ENCODE measurements at regions not wholly inside any gene's neighbourhood (a gene's known extent, or its start where the extent isn't known, plus 50 kb on each side); places are given as distances from the start of the nearest gene placed in this dataset.

DNA sequence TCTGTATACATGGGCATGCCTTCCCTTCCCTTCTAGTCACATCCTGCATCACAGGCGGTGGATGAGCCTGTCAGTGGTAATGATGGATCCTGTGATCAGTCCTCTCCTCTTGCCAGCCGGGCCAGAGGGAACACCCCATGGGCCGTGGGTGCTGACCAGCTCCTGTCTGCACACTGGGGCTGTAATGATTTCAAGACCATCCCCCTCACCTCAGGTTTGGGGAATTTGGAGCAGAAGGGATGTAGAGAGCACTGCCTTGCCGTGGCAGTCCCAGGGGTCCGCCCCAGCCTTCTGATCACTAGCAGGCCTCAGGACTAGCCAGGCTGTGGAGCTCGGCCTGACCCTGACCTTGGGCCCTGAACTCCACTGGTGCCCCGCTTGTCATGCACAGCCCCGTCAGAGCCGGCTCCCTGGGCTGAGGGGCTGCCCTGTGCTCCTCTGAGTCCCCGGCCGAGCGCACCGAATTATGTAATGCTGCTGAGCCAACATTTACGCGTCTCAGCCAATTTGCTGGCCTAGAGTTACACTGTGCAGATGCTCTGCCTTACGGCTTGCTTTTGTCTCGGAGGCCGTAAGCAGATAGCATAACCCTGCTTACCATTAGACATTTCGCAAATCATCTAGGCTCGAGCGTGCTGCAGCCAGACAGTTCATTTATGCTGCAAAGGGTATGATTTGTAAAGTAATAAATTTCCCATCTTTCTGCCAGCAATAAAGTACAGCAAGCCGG is 155.3 kb downstream of the MACROH2A1 start (continued):
- TF ChIP-seq, protein P1, sequence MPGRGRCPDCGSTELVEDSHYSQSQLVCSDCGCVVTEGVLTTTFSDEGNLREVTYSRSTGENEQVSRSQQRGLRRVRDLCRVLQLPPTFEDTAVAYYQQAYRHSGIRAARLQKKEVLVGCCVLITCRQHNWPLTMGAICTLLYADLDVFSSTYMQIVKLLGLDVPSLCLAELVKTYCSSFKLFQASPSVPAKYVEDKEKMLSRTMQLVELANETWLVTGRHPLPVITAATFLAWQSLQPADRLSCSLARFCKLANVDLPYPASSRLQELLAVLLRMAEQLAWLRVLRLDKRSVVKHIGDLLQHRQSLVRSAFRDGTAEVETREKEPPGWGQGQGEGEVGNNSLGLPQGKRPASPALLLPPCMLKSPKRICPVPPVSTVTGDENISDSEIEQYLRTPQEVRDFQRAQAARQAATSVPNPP (CRISPR knock-in tag; IDR thresholded peaks at IDR 0.05) = no peak
- TF ChIP-seq MLX (CRISPR knock-in tag; IDR thresholded peaks at IDR 0.05) = no peak
- TF ChIP-seq, protein P2, sequence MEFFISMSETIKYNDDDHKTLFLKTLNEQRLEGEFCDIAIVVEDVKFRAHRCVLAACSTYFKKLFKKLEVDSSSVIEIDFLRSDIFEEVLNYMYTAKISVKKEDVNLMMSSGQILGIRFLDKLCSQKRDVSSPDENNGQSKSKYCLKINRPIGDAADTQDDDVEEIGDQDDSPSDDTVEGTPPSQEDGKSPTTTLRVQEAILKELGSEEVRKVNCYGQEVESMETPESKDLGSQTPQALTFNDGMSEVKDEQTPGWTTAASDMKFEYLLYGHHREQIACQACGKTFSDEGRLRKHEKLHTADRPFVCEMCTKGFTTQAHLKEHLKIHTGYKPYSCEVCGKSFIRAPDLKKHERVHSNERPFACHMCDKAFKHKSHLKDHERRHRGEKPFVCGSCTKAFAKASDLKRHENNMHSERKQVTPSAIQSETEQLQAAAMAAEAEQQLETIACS (CRISPR knock-in tag; IDR thresholded peaks at IDR 0.05) = no peak
- TF ChIP-seq SMAD3 (CRISPR knock-in tag; IDR thresholded peaks at IDR 0.05) = no peak
- TF ChIP-seq ZNF747 (CRISPR knock-in tag; IDR thresholded peaks at IDR 0.05; ENCODE audit: borderline replicate concordance) = no peak
- TF ChIP-seq ZNF496 (CRISPR knock-in tag; IDR thresholded peaks at IDR 0.05; ENCODE audit: insufficient replicate concordance) = no peak
- no peak for TF ChIP-seq ZNF335 (CRISPR knock-in tag; IDR thresholded peaks at IDR 0.05)
- no peak for TF ChIP-seq ZNF772 (CRISPR knock-in tag; IDR thresholded peaks at IDR 0.05)
- TF ChIP-seq ZNF281 (CRISPR knock-in tag; IDR thresholded peaks at IDR 0.05; ENCODE audit: borderline replicate concordance) = no peak
- peak; percentile 69; the same call in 1 of the 2 replicates for TF ChIP-seq SALL1 (CRISPR knock-in tag; IDR thresholded peaks at IDR 0.05)
- no peak for TF ChIP-seq SP5 (CRISPR knock-in tag; IDR thresholded peaks at IDR 0.05; ENCODE audit: borderline replicate concordance, low read depth)
- no peak for TF ChIP-seq HDAC6 (IDR thresholded peaks at IDR 0.05; ENCODE audit: low read depth, low read length)
- TF ChIP-seq ZNF567 (CRISPR knock-in tag; IDR thresholded peaks at IDR 0.05; ENCODE audit: borderline replicate concordance) = 0 out of 2 replicates have a peak, but pooled peaks have one; percentile 36
- TF ChIP-seq, protein P3, sequence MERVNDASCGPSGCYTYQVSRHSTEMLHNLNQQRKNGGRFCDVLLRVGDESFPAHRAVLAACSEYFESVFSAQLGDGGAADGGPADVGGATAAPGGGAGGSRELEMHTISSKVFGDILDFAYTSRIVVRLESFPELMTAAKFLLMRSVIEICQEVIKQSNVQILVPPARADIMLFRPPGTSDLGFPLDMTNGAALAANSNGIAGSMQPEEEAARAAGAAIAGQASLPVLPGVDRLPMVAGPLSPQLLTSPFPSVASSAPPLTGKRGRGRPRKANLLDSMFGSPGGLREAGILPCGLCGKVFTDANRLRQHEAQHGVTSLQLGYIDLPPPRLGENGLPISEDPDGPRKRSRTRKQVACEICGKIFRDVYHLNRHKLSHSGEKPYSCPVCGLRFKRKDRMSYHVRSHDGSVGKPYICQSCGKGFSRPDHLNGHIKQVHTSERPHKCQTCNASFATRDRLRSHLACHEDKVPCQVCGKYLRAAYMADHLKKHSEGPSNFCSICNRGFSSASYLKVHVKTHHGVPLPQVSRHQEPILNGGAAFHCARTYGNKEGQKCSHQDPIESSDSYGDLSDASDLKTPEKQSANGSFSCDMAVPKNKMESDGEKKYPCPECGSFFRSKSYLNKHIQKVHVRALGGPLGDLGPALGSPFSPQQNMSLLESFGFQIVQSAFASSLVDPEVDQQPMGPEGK (CRISPR knock-in tag; IDR thresholded peaks at IDR 0.05) = peak; percentile 34; the same call in 1 of the 2 replicates
- TF ChIP-seq ZNF768 (CRISPR knock-in tag; IDR thresholded peaks at IDR 0.05) = peak; percentile 54; the same call in 1 of the 2 replicates
- TF ChIP-seq, protein P4, sequence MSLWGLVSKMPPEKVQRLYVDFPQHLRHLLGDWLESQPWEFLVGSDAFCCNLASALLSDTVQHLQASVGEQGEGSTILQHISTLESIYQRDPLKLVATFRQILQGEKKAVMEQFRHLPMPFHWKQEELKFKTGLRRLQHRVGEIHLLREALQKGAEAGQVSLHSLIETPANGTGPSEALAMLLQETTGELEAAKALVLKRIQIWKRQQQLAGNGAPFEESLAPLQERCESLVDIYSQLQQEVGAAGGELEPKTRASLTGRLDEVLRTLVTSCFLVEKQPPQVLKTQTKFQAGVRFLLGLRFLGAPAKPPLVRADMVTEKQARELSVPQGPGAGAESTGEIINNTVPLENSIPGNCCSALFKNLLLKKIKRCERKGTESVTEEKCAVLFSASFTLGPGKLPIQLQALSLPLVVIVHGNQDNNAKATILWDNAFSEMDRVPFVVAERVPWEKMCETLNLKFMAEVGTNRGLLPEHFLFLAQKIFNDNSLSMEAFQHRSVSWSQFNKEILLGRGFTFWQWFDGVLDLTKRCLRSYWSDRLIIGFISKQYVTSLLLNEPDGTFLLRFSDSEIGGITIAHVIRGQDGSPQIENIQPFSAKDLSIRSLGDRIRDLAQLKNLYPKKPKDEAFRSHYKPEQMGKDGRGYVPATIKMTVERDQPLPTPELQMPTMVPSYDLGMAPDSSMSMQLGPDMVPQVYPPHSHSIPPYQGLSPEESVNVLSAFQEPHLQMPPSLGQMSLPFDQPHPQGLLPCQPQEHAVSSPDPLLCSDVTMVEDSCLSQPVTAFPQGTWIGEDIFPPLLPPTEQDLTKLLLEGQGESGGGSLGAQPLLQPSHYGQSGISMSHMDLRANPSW (CRISPR knock-in tag; IDR thresholded peaks at IDR 0.05; ENCODE audit: borderline replicate concordance) = no peak
- no peak for TF ChIP-seq RAD21 (CRISPR knock-in tag; IDR thresholded peaks at IDR 0.05)
- no peak for TF ChIP-seq ZNF24 (IDR thresholded peaks at IDR 0.05)
- no peak for TF ChIP-seq BRD4 (CRISPR knock-in tag; IDR thresholded peaks at IDR 0.05)

All from HepG2 (cell line).